GM21515 (cell line): ENCODE measurements at regions not wholly inside any gene's neighbourhood (a gene's known extent, or its start where the extent isn't known, plus 50 kb on each side); places are given as distances from the start of the nearest gene placed in this dataset.
"Not testable (repeated sequence)": the region's sequence is repeated elsewhere in the genome, so short reads cannot be mapped to it uniquely, and the experiment has no call there.

Experiments used
- ATAC-seq: cut with Tn5 transposase; IDR thresholded peaks from one replicate; pipeline ENCODE4 v1.9.1; 2021; ENCODE audit not compliant: unreplicated experiment

GRCh38 chr4:27075603-27076002, 215.0 kb downstream of the STIM2 start:
- ATAC-seq, result not testable (repeated sequence)

GRCh38 chr4:27078934-27079455, 218.4 kb downstream of the STIM2 start:
- ATAC-seq, result no peak

- ATAC-seq, result peak; percentile 70
Observed at GRCh38 chr4:27081675-27082586, 221.3 kb downstream of the STIM2 start.

GRCh38 chr4:27082776-27083175, 222.1 kb downstream of the STIM2 start:
- ATAC-seq, result no peak

GRCh38 chr4:27084685-27085361, 224.2 kb downstream of the STIM2 start:
- ATAC-seq, result no peak

- ATAC-seq, result no peak
Observed at GRCh38 chr4:27085396-27085795, 224.8 kb downstream of the STIM2 start.

GRCh38 chr4:27087306-27088045, 226.8 kb downstream of the STIM2 start:
- no peak for ATAC-seq

- ATAC-seq, result no peak
Observed at GRCh38 chr4:27088491-27088890, 227.8 kb downstream of the STIM2 start.

GRCh38 chr4:27089186-27089585, 228.5 kb downstream of the STIM2 start:
- no peak for ATAC-seq

- no peak for ATAC-seq
Observed at GRCh38 chr4:27090406-27090805, 229.8 kb downstream of the STIM2 start.

GRCh38 chr4:27094224-27094623, 233.6 kb downstream of the STIM2 start:
- no peak for ATAC-seq

- ATAC-seq, result no peak
Observed at GRCh38 chr4:27094783-27095182, 234.1 kb downstream of the STIM2 start.

GRCh38 chr4:27096142-27096824, 235.6 kb downstream of the STIM2 start:
- no peak for ATAC-seq

GRCh38 chr4:27098034-27098433, 237.4 kb downstream of the STIM2 start:
- ATAC-seq, result no peak

- ATAC-seq, result no peak
Observed at GRCh38 chr4:27100713-27101112, 240.1 kb downstream of the STIM2 start.

- no peak for ATAC-seq
Observed at GRCh38 chr4:27101126-27101525, 240.5 kb downstream of the STIM2 start.

GRCh38 chr4:27101561-27101960, 240.9 kb downstream of the STIM2 start:
- no peak for ATAC-seq

- no peak for ATAC-seq
Observed at GRCh38 chr4:27111627-27112026, 251.0 kb downstream of the STIM2 start.

- ATAC-seq, result no peak
Observed at GRCh38 chr4:27112587-27112986, 251.9 kb downstream of the STIM2 start.

- ATAC-seq, result no peak
Observed at GRCh38 chr4:27115221-27115620, 254.6 kb downstream of the STIM2 start.

- ATAC-seq, result no peak
Observed at GRCh38 chr4:27117453-27117852, 256.8 kb downstream of the STIM2 start.
